ENCODE measurements at regions not wholly inside any gene's neighbourhood (a gene's known extent, or its start where the extent isn't known, plus 50 kb on each side); places are given as distances from the start of the nearest gene placed in this dataset.

DNA sequence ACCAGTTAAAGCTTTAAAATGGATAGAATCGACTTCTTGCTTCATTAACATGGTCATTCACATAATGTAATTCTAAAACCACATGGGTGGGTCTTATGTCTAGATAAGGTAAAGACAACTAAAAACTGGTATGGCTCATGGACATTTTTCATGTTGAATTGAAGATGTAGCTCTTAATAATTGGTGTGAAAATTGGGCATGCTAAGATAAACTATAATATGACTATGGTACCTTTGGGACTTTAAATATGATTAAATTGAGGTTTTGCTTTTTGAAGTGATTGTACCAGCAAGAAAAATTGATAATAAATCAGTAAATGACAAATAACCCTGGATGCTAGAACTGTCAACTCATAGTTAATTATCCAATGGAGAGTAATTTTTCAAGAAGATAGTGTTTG lies 710.7 kb upstream of the PTPRD start:
- ATAC-seq = no peak
- DNase-seq = no peak

GRCh38 chr9:11326231-11326630 lies 713.4 kb upstream of the PTPRD start:
- ATAC-seq = no peak
- DNase-seq = no peak

DNA sequence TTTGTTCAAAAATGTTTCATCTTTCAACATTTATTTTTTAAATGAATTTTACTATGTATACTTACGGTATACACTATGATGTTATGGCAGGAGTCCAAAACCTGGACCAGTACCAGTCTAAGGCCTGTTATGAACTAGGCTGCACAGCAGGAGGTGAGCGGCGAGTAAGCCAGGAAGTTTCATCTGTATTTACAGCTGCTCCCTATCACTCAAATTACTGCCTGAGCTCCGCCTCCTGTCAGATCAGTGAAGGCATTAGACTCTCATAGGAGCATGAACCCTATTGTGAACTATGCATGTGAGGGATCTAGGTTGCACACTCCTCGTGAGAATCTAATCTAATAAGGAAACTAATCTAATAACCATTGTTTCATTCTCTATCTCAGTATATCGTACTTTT lies 715.5 kb upstream of the PTPRD start:
- no peak for ATAC-seq

GRCh38 chr9:11335011-11335410 lies 722.2 kb upstream of the PTPRD start:
- DNase-seq = no peak
- no peak for ATAC-seq

More for the DNA sequence above, 715.5 kb upstream of the PTPRD start:
- DNase-seq = no peak

- ATAC-seq (no peak), DNase-seq (no peak)
These were observed 725.3 kb upstream of the PTPRD start for GRCh38 chr9:11338130-11338529.

- no peak for DNase-seq
- ATAC-seq = no peak
These were observed 727.9 kb upstream of the PTPRD start for GRCh38 chr9:11340654-11341053.

DNA sequence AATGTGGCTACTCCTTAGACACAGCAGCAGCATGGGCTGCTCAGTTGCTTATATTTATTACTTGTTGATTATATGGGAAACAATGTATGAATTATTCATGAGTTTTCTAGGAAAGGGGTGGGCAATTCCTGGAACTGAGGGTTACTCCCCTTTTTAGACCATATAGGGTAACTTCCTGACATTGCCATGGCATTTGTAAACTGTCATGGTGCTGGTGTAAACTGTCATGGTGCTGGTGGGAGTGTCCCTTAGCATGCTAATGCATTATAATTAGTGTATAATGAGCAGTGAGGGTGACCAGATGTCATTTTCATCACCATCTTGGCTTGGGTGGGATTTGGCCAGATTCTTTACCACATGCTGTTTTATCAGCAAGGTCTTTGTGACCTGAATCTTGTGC lies 734.6 kb upstream of the PTPRD start:
- DNase-seq (no peak), ATAC-seq (no peak)

DNA sequence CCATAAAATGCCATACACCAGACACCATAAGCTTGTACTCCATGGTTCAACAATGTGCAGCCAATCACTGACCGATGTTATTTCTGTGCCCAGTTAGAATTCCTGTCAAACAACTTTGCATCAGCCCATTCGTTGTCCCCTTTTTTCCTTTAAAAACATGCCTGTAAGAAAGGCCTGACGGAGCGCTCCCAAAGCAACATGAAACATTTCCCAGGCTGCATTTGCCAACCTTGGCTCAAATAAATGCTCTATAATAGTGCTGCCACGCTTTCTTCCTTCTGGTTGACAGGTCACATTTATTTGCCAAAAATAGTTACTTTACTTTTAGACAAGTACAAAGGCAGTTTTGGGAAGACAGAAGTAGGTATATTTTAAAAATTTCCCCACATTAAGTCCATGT lies 735.6 kb upstream of the PTPRD start:
- ATAC-seq = no peak
- no peak for DNase-seq

GRCh38 chr9:11349187-11349586 lies 736.4 kb upstream of the PTPRD start:
- ATAC-seq (no peak), DNase-seq (no peak)

GRCh38 chr9:11352612-11353011 lies 739.8 kb upstream of the PTPRD start:
- no peak for DNase-seq
- ATAC-seq = no peak

- DNase-seq (no peak), ATAC-seq (no peak)
These were observed 743.3 kb upstream of the PTPRD start for GRCh38 chr9:11356067-11356466.

DNA sequence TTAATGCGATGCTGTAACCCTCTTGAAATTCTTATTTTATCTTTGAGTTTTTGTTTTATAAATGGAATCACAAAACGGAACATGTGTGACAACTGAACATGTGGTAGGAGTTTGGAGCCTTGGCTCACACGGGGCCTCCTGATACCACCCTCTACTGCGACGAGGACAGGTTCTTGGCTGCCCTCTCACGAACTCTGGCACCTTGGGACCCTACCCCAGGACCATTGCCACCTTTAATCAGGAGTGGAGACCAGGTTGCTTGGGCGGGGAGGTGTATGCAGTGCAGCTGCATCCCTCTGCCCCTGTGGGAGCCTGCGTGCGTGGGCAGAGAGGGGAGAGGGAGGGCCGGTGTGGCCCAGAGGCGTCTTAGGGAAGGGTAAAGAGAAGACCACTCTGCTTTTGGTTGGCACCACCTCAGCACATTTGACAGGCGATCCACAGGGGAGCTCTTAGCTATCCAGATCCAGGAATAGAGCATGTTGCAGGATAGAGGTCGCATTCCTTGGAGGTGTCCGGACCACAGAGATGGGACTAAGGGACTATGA lies 753.9 kb upstream of the PTPRD start:
- DNase-seq (no peak), ATAC-seq (no peak)

DNA sequence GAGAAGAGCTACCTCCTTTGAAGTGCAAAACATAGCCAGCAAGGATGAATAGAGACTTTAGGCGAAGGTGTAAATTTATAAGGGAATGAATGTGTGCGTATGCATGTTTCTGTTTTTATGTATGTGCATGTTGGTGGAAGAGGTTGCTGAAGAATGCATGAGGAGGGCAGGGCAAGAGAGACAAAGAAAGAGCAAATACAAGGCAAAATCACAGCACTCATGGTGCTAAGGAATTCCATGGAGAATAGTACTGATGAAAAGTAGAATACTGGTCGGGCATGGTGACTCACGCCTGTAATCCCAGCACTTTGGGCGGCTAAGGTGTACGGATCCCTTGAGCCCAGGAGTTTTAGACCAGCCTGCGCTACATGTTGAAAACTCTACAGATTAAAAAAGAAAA lies 762.1 kb upstream of the PTPRD start:
- no peak for ATAC-seq
- DNase-seq = no peak

GRCh38 chr9:11402621-11403020 lies 789.8 kb upstream of the PTPRD start:
- ATAC-seq (no peak), DNase-seq (no peak)

- no peak for DNase-seq
- no peak for ATAC-seq
These were observed 801.4 kb upstream of the PTPRD start for GRCh38 chr9:11414241-11414640.

DNA sequence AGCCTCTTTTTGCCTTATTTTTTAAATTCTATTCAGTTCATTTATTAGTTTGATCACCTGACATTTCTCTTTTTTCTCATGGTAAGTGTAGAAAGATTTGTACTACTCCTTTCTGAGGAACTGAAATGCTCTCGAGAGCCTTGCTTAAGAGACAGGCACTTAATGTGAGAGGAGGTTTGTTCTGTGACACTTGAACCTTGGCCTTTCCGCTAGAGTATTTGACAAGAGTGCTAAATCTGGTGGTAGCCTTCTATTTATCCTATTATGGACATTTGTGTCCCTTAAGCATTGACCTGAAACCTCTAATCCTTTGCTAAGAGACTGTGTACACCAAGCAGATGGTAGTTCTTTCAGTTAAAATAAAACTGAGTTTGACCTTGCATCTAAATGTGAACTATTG lies 805.0 kb upstream of the PTPRD start:
- no peak for DNase-seq
- no peak for ATAC-seq

- no peak for DNase-seq
- ATAC-seq = no peak
These were observed 818.7 kb upstream of the PTPRD start for GRCh38 chr9:11431490-11431889.

- no peak for ATAC-seq
- DNase-seq = no peak
These were observed 819.6 kb upstream of the PTPRD start for GRCh38 chr9:11432361-11432760.

GRCh38 chr9:11443631-11444030 lies 830.8 kb upstream of the PTPRD start:
- ATAC-seq (no peak), DNase-seq (no peak)

GRCh38 chr9:11457825-11458790 lies 845.3 kb upstream of the PTPRD start:
- ATAC-seq = no peak
- no peak for DNase-seq

DNA sequence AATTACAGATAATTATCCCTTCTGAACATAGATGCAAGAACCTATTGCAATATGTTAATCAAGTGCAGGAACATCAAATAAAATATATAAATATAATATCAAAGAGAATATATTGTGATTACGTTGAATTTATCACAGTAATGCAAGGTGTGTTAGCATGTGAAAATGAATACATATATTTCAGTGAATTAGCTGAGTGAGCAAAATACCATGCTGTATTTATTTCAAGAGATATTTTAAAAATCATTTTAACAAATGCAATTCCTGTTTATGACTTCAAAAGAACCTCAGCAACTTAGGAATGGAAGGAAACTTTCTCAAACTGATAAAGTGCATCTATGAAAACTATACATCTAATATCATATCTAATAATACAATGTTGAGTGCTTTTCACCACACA lies 856.9 kb upstream of the PTPRD start:
- ATAC-seq = no peak
- DNase-seq = no peak

DNA sequence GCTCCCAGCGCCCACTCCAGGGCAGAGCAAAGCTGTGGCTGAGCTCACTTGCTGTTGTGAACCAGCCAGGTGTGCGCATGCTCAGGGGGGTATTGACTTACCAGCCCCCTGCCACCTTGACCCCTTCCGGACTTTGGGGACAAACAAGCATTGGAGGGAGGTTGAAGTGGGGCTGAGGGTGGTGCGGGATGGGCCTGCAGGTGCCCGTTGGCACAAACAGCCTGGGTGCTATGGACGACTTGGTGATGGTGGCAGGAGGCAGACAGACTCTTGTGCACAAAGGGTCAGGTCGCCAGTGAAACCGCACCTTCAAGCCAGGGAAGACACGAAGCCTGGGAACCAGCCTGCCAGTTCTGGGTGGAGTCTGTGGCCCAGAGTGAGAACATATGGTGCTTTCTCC lies 858.5 kb upstream of the PTPRD start:
- peak; percentile 28 for ATAC-seq
- DNase-seq = no peak

GRCh38 chr9:11500780-11501179 lies 888.0 kb upstream of the PTPRD start:
- DNase-seq (no peak), ATAC-seq (no peak)

DNA sequence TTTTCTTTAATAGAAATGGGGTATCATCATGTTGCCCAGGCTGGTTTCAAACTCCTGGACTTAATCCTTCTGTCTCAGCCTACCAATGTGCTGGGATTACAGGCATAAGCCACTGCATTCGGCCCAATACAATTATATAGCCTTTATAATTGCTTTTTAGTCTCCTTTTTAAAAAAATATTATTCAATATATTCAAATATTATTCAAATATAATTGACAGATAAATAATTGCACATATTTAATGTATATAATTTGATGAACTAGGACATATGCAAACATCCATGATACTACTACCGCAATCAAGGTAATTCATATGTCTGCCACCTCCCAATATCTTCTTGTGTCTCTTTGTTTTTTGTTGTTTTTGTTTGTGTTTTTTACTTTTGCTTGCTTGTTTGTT lies 894.2 kb upstream of the PTPRD start:
- ATAC-seq = no peak
- DNase-seq = no peak
